SJSA1 (cell line): ENCODE measurements at regions not wholly inside any gene's neighbourhood (a gene's known extent, or its start where the extent isn't known, plus 50 kb on each side); places are given as distances from the start of the nearest gene placed in this dataset.

Experiments used
- DNase-seq, 2 experiments: peaks; one replicate each; pipeline ENCODE4 v3.0.0-alpha.2; 2015 to 2020; ENCODE audit warnings: low spot score in 2 of 2, low read depth in 1 of 2
- H3K27ac ChIP-seq: fragments of 250-450 bp; sonication (Bioruptor Pico); 2 replicates; pipeline ENCODE4 v1.5.1; 2020; ENCODE audit warnings: mild to moderate bottlenecking, moderate library complexity
- H3K27me3 ChIP-seq: fragments of 250-450 bp; sonication (Bioruptor Pico); replicated peaks from 2 replicates; pipeline ENCODE4 v1.5.1; 2020; ENCODE audit warnings: mild to moderate bottlenecking, moderate library complexity
- H3K36me3 ChIP-seq: fragments of 250-450 bp; sonication (Bioruptor Pico); 2 replicates; pipeline ENCODE4 v1.5.1; 2020; ENCODE audit warnings: mild to moderate bottlenecking
- H3K4me1 ChIP-seq: fragments of 250-450 bp; sonication (Bioruptor Pico); replicated peaks from 2 replicates; pipeline ENCODE4 v1.6.1; 2021; ENCODE audit warnings: mild to moderate bottlenecking
- H3K4me3 ChIP-seq: fragments of 250-450 bp; sonication (Bioruptor Pico); 2 replicates; pipeline ENCODE4 v1.5.1; 2020; ENCODE audit warnings: mild to moderate bottlenecking
- H3K9me3 ChIP-seq: fragments of 250-450 bp; sonication (Bioruptor Pico); replicated peaks from 2 replicates; pipeline ENCODE4 v1.5.1; 2020; ENCODE audit warnings: mild to moderate bottlenecking

DNA sequence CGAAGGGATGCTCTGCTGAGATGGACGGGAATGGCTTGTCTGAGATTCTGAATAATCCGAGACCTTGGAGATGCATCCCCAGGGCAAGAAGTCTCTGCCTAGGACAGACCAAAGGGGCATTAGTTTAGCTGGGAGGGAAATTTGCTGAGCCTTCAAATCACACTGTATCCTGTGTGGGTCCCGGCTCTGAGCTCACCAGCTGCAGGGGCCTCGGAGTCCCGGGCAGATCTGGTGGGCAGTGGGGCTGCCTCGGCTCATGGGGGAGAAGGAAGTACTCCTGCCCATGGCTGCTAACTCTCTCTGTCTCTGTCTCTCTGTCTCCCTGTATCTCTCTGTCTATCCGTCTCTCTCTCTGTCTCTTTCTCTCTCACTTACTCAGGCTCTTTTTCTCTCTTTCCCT lies 522.4 kb downstream of the TBC1D22A start:
- no peak for DNase-seq
- no peak overlapping the region for H3K27ac ChIP-seq
- H3K9me3 ChIP-seq = no peaks in the 10 kb centered on the region
- no peaks in the 10 kb centered on the region for H3K36me3 ChIP-seq
- no peak overlapping the region for H3K4me3 ChIP-seq
- no peaks in the 10 kb centered on the region for H3K27me3 ChIP-seq
- H3K4me1 ChIP-seq = peaks cover 3% of the 10 kb centered on the region; the same call in 1 of the 2 replicates

DNA sequence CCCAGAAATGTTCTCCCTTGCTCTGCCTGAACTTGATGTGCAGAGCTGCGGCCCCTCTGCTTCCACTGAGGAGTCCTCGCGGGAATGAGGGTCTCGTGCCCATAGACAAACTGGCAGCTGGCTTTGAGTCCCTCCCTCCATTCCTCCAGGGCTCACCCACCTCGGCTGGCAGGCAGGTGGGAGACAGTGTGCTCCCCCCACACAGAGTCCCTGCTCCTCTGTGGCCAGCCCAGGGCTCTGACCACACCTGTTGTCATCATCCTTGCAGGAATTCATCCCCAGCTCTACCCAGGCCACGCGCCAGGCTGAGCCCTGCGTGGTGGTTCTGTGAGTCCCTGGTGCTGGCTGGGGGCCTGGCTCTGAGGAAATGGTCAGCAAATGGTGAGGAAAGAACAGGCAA lies 521.9 kb downstream of the TBC1D22A start:
- Histone ChIP-seq H3K4me1 (peaks cover 3% of the 10 kb centered on the region; the same call in 1 of the 2 replicates), H3K36me3 (no peaks in the 10 kb centered on the region), H3K9me3 (no peaks in the 10 kb centered on the region), H3K27ac (no peak overlapping the region), H3K27me3 (no peaks in the 10 kb centered on the region), H3K4me3 (no peak overlapping the region)
- no peak for DNase-seq

DNA sequence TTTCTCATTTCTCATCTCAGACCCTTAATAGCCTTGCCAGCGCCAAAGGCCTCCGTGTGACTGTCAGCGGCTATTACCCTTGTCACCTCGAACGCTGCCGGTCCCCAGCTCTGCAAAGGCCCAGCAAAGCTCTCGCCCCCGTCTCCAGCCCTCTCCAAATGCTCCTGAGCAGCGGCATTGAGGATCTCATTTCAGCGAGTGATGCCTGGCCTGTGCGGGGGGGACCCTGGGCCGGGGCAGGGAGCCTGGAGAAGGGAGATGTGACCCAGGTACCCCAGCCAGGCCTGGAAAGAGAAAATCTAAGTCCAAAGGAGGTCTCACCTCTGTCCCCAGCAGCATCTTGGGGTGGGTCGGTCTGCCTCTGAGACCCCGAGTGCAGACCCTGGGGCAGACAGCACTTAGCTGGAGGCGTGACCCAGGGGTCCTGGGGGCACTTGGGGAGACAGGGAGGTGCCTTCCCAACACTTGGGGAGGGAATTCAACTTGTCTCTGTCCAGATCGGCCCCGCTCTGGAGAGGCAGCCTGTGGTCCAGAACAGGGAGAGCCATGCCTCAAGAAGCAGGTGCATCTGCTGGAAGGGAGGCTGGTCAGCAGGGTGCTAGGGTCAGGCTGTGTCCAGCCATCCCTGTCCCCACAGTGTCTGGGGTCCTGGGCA lies 521.3 kb downstream of the TBC1D22A start:
- H3K27me3 ChIP-seq = no peaks in the 10 kb centered on the region

DNA sequence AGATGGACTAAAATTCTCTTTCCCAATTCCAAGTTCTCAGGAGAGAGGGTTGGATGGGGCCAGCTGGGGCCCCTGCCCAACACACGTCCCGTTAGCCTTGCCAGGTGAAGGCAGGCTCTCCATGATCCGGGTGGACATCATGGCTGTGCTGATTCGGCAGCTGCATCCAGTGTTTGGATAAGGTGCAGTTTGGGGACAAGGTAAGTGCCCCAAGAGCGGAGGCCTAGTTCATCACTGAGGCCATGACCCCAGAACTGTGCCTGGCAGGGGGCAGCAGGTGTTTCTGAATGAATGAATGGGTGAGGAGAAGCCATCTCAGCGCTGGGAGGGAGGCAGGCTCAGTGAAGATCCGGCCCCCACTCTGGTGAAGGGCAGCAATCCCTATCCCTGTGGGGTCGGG lies 520.4 kb downstream of the TBC1D22A start:
- H3K36me3 ChIP-seq = no peaks in the 10 kb centered on the region
- no peak for DNase-seq
- H3K4me3 ChIP-seq = no peak overlapping the region
- no peaks in the 10 kb centered on the region for H3K27me3 ChIP-seq
- H3K9me3 ChIP-seq = no peaks in the 10 kb centered on the region
- no peak overlapping the region for H3K27ac ChIP-seq
- H3K4me1 ChIP-seq = peaks cover 3% of the 10 kb centered on the region; the same call in 1 of the 2 replicates

More for the DNA sequence above, 521.3 kb downstream of the TBC1D22A start:
- Histone ChIP-seq H3K4me3 (no peak overlapping the region), H3K36me3 (no peaks in the 10 kb centered on the region), H3K27ac (no peak overlapping the region), H3K9me3 (no peaks in the 10 kb centered on the region), H3K4me1 (peaks cover 3% of the 10 kb centered on the region; the same call in 1 of the 2 replicates)
- no peak for DNase-seq

DNA sequence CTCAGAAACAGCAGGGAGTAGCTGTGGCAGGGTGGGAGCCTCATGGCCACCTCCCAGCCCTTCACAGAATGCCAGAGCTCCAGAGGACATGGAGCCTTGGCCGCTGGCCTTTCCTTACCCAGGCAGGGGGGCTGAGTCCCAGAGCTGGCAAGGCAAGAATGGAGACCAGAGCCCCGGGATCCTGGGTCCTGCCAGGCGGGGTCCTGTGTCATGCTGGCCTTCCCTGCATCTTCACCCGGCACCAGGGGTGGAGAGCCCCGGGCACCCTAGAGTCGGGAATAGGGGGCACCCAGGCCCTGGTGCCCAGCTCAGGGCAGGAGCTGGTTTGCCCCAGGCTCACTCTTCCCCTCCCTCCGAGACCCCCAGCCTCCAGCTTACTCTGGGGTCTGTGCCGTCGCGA lies 519.9 kb downstream of the TBC1D22A start:
- Histone ChIP-seq H3K9me3 (no peaks in the 10 kb centered on the region), H3K36me3 (no peaks in the 10 kb centered on the region), H3K4me3 (no peak overlapping the region), H3K27me3 (no peaks in the 10 kb centered on the region), H3K27ac (no peak overlapping the region), H3K4me1 (peaks cover 3% of the 10 kb centered on the region; the same call in 1 of the 2 replicates)
- no peak for DNase-seq

DNA sequence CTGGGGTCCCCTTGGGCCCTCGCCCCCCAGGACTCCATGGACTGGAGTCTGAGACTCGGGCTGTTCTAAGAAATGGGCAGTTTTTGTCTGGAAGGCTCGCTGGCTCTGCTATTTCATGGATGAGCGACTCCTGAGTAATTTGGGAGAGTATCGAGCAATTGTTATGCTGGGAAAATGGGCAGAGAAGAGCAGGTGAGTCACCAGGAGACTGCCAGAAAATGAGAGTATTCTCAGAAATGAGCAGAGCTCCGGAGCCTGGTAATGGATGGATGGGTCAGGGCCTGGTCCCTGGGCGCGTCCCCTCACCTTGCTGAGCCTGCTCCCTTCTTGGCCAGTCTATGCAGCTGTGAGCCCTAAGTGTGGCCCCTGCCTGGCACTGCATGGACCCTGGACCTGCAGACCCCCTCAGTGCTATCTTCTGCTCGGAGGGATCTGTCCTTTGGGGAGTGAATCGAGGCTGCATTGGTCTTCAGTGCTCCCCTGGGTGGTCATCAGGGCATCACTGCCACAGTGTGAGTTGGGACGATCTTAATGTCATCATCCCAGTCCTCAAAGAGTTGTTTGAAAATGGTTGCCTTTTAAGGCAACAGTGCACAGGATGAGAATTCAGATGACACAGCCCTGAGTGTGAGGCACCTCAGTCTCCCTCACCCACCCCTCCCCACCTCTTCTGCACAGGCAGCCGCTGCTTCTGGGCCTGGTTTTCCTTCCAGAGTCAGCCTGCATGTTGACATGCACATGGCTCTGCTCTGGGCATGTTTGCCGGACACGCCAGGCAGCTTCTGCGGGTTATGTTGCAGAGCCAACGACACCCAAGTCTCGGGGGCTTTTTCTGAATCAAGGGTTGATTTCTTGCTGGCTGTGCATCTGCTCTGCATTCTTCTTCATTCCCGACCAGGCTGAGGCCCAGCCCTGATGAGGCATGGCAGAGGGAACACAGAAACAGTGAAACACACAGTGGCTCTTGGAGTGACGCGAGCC lies 519.0 kb downstream of the TBC1D22A start:
- no peak overlapping the region for H3K4me3 ChIP-seq
- DNase-seq = no peak
- H3K9me3 ChIP-seq = no peaks in the 10 kb centered on the region
- peaks cover 3% of the 10 kb centered on the region; the same call in 1 of the 2 replicates for H3K4me1 ChIP-seq
- no peak overlapping the region for H3K27ac ChIP-seq
- no peaks in the 10 kb centered on the region for H3K27me3 ChIP-seq
- no peaks in the 10 kb centered on the region for H3K36me3 ChIP-seq

DNA sequence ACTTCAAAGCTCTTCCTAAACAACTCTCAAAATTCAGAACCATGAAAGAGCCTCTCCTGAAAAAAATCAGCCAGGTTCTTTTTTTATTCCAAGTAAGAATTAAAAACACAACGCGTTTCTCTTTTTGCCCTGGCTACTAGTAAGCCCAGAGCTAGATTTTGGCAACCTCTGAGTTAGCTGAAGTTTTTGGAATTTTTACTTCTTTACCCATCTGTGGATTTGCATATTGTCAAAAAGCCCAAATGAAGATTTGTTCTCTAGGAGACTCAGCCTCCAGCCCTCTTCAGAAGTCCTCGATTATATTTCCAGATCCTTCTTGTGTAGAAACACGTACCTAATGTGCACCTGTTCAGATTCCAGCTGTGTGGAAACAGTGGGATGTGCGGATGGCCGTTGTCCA lies 517.9 kb downstream of the TBC1D22A start:
- no peak for DNase-seq
- H3K4me1 ChIP-seq = peaks cover 9% of the 10 kb centered on the region
- no peak overlapping the region for H3K27ac ChIP-seq
- no peaks in the 10 kb centered on the region for H3K27me3 ChIP-seq
- no peaks in the 10 kb centered on the region for H3K9me3 ChIP-seq
- no peaks in the 10 kb centered on the region for H3K36me3 ChIP-seq
- no peak overlapping the region for H3K4me3 ChIP-seq

DNA sequence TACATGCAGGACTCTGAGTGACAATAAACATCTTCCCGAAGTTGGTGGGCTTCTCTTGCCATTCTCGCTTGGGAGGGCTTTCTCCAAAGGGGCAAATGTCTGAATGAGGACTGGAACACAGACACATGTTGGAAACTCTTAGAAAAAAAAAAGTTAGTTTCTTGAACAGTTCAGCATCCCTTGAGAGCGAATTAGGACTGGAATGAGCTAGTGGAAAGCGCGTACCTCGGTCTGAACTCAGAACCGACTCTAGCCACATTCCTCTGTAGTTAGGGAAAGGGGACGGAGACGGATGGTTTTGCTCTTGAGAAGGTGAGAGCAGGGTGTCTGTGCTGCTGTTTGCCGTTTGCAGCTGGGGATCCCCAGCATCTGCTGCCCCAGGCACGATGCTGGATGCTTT lies 517.3 kb downstream of the TBC1D22A start:
- no peaks in the 10 kb centered on the region for H3K36me3 ChIP-seq
- H3K4me3 ChIP-seq = no peak overlapping the region
- no peaks in the 10 kb centered on the region for H3K9me3 ChIP-seq
- no peak for DNase-seq
- H3K4me1 ChIP-seq = peaks cover 9% of the 10 kb centered on the region
- no peak overlapping the region for H3K27ac ChIP-seq
- no peaks in the 10 kb centered on the region for H3K27me3 ChIP-seq

DNA sequence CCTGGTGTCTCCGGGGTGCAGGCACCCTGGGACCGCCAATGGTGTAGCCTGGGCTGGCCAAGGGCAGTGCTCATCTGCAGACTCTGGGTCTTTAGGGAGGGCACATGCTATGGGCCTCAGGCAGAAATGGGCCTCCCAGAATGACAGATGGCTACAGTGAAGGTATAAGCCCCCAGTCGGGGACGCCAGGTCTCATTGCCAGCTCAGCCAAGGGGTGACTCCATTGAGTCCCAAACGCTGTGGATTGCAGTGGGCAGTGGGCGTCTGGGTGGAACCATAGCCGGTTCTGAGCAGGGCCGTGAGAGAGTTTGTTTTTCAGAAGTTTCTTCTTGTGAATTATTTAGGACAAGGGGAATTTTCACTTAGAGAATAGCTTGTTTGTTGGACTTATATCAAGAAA lies 516.9 kb downstream of the TBC1D22A start:
- H3K27me3 ChIP-seq = no peaks in the 10 kb centered on the region
- no peak overlapping the region for H3K4me3 ChIP-seq
- H3K36me3 ChIP-seq = no peaks in the 10 kb centered on the region
- DNase-seq = no peak
- H3K9me3 ChIP-seq = no peaks in the 10 kb centered on the region
- no peak overlapping the region for H3K27ac ChIP-seq
- H3K4me1 ChIP-seq = peaks cover 9% of the 10 kb centered on the region

DNA sequence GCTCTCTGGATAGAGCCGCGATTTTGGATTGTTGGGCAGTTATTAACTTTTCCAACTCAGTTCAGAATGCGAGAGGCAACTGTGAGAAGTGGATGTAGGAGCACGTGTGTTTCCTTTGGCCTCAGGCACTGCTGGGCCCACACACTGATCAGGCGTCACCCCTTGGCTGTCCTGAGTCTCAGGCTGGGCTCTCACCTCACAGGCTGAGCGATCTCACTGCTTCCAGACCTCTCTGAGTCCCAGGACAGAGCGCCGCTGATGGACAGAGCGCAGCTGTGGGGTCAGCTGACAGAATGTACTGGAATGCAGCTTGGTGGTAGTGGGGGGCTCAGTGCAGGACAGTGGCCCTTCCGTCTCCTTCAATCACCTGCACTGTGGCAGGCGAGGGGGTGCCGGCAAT lies 516.2 kb downstream of the TBC1D22A start:
- DNase-seq = no peak
- H3K4me3 ChIP-seq = no peak overlapping the region
- no peaks in the 10 kb centered on the region for H3K9me3 ChIP-seq
- H3K4me1 ChIP-seq = peaks cover 9% of the 10 kb centered on the region
- no peak overlapping the region for H3K27ac ChIP-seq
- H3K36me3 ChIP-seq = no peaks in the 10 kb centered on the region
- no peaks in the 10 kb centered on the region for H3K27me3 ChIP-seq

DNA sequence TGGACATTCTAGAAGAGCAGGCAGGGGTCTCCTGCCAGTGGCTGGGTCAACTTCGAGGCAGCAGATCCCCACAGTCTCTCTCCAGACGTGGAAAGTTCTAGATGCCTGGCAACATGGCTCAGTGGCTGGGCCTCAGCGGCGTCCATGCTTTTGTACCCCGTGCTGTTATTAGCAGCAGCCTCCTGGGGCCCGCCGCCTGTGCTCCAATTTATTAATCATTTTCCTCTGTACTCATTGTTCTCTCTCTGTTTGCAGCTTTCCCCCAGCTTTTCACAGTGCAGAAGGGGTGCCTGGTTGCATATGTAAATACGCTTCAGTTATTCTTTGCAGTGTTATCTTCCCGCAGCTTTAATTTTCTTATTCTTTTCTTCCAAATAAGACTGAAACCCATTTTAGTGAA lies 515.1 kb downstream of the TBC1D22A start:
- no peak for DNase-seq
- H3K4me1 ChIP-seq = peaks cover 9% of the 10 kb centered on the region
- no peak overlapping the region for H3K4me3 ChIP-seq
- no peaks in the 10 kb centered on the region for H3K9me3 ChIP-seq
- H3K27me3 ChIP-seq = no peaks in the 10 kb centered on the region
- H3K27ac ChIP-seq = no peak overlapping the region
- no peaks in the 10 kb centered on the region for H3K36me3 ChIP-seq

DNA sequence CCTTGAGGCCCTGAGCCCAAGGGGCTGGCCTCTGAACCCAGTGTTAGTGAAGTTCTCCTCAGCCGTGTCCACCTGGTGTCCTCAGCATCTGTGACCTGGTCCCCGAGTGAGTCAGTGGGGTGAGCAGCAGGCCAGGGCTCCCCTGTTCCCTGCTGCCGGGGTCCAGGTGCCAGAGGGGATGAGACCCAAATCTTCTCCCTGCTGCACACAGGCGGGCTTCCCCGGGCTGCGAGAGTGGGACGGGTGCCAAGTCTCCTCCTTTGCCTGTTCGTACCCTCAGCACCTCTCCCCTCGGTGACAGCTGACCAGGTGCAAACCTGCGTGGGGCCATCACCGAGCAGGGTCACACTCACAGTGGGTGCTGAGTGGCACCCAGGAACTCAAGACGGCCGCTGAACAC lies 514.5 kb downstream of the TBC1D22A start:
- Histone ChIP-seq H3K9me3 (no peaks in the 10 kb centered on the region), H3K4me3 (no peak overlapping the region), H3K4me1 (peaks cover 9% of the 10 kb centered on the region), H3K27ac (no peak overlapping the region), H3K27me3 (no peaks in the 10 kb centered on the region), H3K36me3 (no peaks in the 10 kb centered on the region)
- no peak for DNase-seq

DNA sequence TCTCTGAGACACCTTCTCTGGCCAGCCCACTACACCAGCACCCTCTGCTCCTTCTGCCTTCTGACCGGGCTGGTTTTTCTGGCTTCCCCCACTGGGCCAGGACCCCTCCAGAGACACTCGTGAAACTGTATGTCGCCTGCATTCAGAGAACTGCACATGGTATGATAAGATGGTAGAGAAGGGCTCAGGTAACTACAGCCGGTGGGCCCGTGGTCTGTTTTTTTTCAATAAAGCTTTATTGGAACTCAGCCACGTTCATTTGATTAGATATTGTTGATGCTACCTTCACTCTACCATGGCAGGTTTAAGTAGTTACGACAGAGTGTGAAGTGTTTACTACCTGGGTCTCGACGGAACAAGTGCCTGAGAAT lies 514.0 kb downstream of the TBC1D22A start:
- H3K27ac ChIP-seq = no peak overlapping the region
- H3K36me3 ChIP-seq = no peaks in the 10 kb centered on the region
- H3K4me3 ChIP-seq = no peak overlapping the region
- H3K9me3 ChIP-seq = no peaks in the 10 kb centered on the region
- no peak for DNase-seq
- H3K4me1 ChIP-seq = peaks cover 8% of the 10 kb centered on the region
- no peaks in the 10 kb centered on the region for H3K27me3 ChIP-seq
